Panc1 (cell line): ENCODE measurements at regions not wholly inside any gene's neighbourhood (a gene's known extent, or its start where the extent isn't known, plus 50 kb on each side); places are given as distances from the start of the nearest gene placed in this dataset.
A peak's percentile ranks its signal among the peaks of the same experiment; 100 is the strongest.

Experiments
- ATAC-seq: fragments of 200-7000 bp; cut with Tn5 transposase; 2 replicates; pipeline ENCODE4 v1.9.1; 2020; ENCODE audit warnings: mild to moderate bottlenecking, moderate library complexity
- BruUV-seq: library from RNA; stranded (reverse); fragments of 400-500 nt; replicated peaks from 2 replicates; lab custom pipeline; 2021; lab: Mats Ljungman, UMichigan
- CTCF ChIA-PET: fragments of 300-600 bp; sonication (Branson Sonifier 250); formaldehyde crosslinking; loops from one replicate; lab custom pipeline; 2022; ENCODE audit warnings: antibody characterized with exemption; lab: Charles Lee
- POLR2A ChIA-PET: fragments of 300-600 bp; sonication (Branson Sonifier 250); formaldehyde crosslinking; loops from one replicate; lab custom pipeline; 2022; ENCODE audit warnings: antibody characterized with exemption; lab: Charles Lee
- DNase-seq: peaks from one replicate; pipeline ENCODE4 v3.0.0-alpha.2; 2010; ENCODE audit warnings: low read depth, low spot score
- H3K27ac ChIP-seq: 2 replicates; pipeline ENCODE4 v1.5.1; 2011; ENCODE audit warnings: mild to moderate bottlenecking, low read length, inconsistent platforms
- H3K27me3 ChIP-seq: fragments of 200-500 bp; sonication (Bioruptor generic); 2 replicates; pipeline ENCODE4 v1.6.0; 2014; ENCODE audit warnings: low read length, inconsistent platforms; ENCODE audit not compliant: control insufficient read depth, insufficient read depth
- H3K36me3 ChIP-seq: fragments of 200-500 bp; sonication (Bioruptor generic); 2 replicates; pipeline ENCODE4 v1.5.1; 2014; ENCODE audit warnings: inconsistent platforms, mild to moderate bottlenecking, low read length, moderate library complexity; ENCODE audit not compliant: control insufficient read depth, insufficient read depth
- H3K4me1 ChIP-seq: 2 replicates; pipeline ENCODE4 v1.5.1; 2011; ENCODE audit warnings: inconsistent platforms, mild to moderate bottlenecking, low read length, moderate library complexity; ENCODE audit not compliant: control insufficient read depth, insufficient read depth
- H3K4me3 ChIP-seq, 2 experiments: 2 replicates each; pipeline ENCODE4 v1.5.1; 2011 to 2012; ENCODE audit warnings: low read depth in 2 of 2, low read length in 2 of 2, mild to moderate bottlenecking in 2 of 2, inconsistent platforms in 1 of 2, moderate library complexity in 1 of 2
- H3K9me3 ChIP-seq: fragments of 200-500 bp; sonication (Bioruptor generic); 2 replicates; pipeline ENCODE4 v1.5.1; 2014; ENCODE audit warnings: low read depth, mild to moderate bottlenecking, inconsistent platforms, low read length, moderate library complexity; ENCODE audit not compliant: control insufficient read depth, insufficient read depth
- CTCF ChIP-seq: fragments of 450-650 bp; IDR thresholded peaks from 2 replicates; pipeline ENCODE4 v1.5.1; 2017; ENCODE audit warnings: mild to moderate bottlenecking
- POLR2AphosphoS5 ChIP-seq: IDR thresholded peaks from 2 replicates; pipeline ENCODE4 v1.6.1; 2012; ENCODE audit warnings: mild to moderate bottlenecking, low read depth, low read length, moderate library complexity
- SIN3A ChIP-seq: IDR thresholded peaks from 2 replicates; pipeline ENCODE4 v1.6.1; 2012; ENCODE audit warnings: low read depth, mild to moderate bottlenecking, low read length, moderate library complexity, borderline replicate concordance; ENCODE audit not compliant: insufficient read depth
- TCF7L2 ChIP-seq: IDR thresholded peaks from 2 replicates; pipeline ENCODE4 v1.6.1; 2011; ENCODE audit warnings: mild to moderate bottlenecking, low read depth, low read length, inconsistent platforms
- in situ Hi-C: cut with HindIII; loops from 2 replicates; pipeline ENCODE4 v1.10.0; 2016; ENCODE audit warnings: low sequenced_read_pairs, low pct_unique_long_range_greater_than_20kb
- intact Hi-C: fragments of 100-400 bp; cut with micrococcal nuclease; formaldehyde crosslinking; loops from one replicate; pipeline ENCODE4 v1.10.0; 2022; ENCODE audit not compliant: unreplicated experiment
- TF ChIP-seq, protein P1 (sequence below), 2 experiments: IDR thresholded peaks; 2 replicates each; pipeline ENCODE4 v1.6.1; 2011 to 2012; ENCODE audit warnings: low read depth in 2 of 2, control low read depth in 1 of 2, low read length in 1 of 2, mild to moderate bottlenecking in 1 of 2, moderate library complexity in 1 of 2; ENCODE audit not compliant: insufficient read depth in 1 of 2

DNA sequence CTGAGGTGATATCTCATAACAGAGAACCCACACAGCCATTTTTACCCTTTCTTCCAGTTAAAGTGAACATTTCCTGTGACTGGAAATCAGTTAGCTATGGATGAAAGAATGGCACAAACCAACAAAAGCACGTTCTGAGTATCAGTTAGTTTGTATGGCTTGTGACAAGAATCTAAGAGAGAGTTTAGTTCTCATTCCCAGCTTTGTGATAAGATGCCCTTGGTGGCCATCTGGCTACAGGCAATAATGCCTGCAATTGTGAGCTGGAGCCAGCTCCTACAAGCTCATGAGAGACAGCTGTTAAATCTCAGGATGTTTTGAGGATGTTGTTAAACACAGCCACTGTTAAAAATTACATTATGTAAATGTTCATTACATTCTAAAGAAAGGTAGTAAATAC, 122.0 kb upstream of the FRMD6 start:
- Histone ChIP-seq H3K27ac (peak overlapping the region; percentile 12; the same call in 1 of the 2 replicates), H3K9me3 (no peaks in the 10 kb centered on the region), H3K4me3 (no peak overlapping the region), H3K36me3 (no peaks in the 10 kb centered on the region), H3K4me1 (peaks cover 14% of the 10 kb centered on the region), H3K27me3 (no peaks in the 10 kb centered on the region)
- no peak for TF ChIP-seq POLR2AphosphoS5
- TF ChIP-seq TCF7L2 = no peak
- TF ChIP-seq CTCF = no peak
- no peak for TF ChIP-seq SIN3A
- TF ChIP-seq, protein P1, sequence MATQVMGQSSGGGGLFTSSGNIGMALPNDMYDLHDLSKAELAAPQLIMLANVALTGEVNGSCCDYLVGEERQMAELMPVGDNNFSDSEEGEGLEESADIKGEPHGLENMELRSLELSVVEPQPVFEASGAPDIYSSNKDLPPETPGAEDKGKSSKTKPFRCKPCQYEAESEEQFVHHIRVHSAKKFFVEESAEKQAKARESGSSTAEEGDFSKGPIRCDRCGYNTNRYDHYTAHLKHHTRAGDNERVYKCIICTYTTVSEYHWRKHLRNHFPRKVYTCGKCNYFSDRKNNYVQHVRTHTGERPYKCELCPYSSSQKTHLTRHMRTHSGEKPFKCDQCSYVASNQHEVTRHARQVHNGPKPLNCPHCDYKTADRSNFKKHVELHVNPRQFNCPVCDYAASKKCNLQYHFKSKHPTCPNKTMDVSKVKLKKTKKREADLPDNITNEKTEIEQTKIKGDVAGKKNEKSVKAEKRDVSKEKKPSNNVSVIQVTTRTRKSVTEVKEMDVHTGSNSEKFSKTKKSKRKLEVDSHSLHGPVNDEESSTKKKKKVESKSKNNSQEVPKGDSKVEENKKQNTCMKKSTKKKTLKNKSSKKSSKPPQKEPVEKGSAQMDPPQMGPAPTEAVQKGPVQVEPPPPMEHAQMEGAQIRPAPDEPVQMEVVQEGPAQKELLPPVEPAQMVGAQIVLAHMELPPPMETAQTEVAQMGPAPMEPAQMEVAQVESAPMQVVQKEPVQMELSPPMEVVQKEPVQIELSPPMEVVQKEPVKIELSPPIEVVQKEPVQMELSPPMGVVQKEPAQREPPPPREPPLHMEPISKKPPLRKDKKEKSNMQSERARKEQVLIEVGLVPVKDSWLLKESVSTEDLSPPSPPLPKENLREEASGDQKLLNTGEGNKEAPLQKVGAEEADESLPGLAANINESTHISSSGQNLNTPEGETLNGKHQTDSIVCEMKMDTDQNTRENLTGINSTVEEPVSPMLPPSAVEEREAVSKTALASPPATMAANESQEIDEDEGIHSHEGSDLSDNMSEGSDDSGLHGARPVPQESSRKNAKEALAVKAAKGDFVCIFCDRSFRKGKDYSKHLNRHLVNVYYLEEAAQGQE (IDR thresholded peaks at IDR 0.05; ENCODE audit: insufficient read depth in 1 of 2, low read depth in 2 of 2, low read length in 1 of 2) = no peak
- intact Hi-C loops (loop anchor here (5.0 to 10.0 kb wide), 2 partner anchors 123 to 125 kb away; partner anchors contain the start of gene FRMD6), in situ Hi-C loops (no loop called here)
- POLR2A ChIA-PET = no interaction called here
- CTCF ChIA-PET = no interaction called here
- ATAC-seq (no peak), DNase-seq (no peak)
- no TSS peak for BruUV-seq

- ATAC-seq = peak; percentile 67
- H3K9me3 ChIP-seq = peaks cover 5% of the 10 kb centered on the region; the same call in 1 of the 2 replicates
- no peak overlapping the region for H3K4me3 ChIP-seq
- no peak for DNase-seq
- ChIA-PET POLR2A (no interaction called here), CTCF (no interaction called here)
- H3K27ac ChIP-seq = peak overlapping the region; percentile 89
- peaks cover 14% of the 10 kb centered on the region for H3K4me1 ChIP-seq
- TF ChIP-seq, protein P1 (IDR thresholded peaks at IDR 0.05; ENCODE audit: insufficient read depth in 1 of 2, low read depth in 2 of 2, low read length in 1 of 2) = no peak
- no peak for TF ChIP-seq CTCF
- no peaks in the 10 kb centered on the region for H3K36me3 ChIP-seq
- BruUV-seq = no TSS peak
- H3K27me3 ChIP-seq = no peaks in the 10 kb centered on the region
- in situ Hi-C loops (no loop called here), intact Hi-C loops (loop anchor here (5.0 to 10.0 kb wide), 2 partner anchors 119 to 128 kb away; partner anchors contain the start of gene FRMD6)
Measured at GRCh38 chr14:51533160-51533559, 118.5 kb upstream of the FRMD6 start.
